ENCODE measurements at regions not wholly inside any gene's neighbourhood (a gene's known extent, or its start where the extent isn't known, plus 50 kb on each side); places are given as distances from the start of the nearest gene placed in this dataset.

DNA sequence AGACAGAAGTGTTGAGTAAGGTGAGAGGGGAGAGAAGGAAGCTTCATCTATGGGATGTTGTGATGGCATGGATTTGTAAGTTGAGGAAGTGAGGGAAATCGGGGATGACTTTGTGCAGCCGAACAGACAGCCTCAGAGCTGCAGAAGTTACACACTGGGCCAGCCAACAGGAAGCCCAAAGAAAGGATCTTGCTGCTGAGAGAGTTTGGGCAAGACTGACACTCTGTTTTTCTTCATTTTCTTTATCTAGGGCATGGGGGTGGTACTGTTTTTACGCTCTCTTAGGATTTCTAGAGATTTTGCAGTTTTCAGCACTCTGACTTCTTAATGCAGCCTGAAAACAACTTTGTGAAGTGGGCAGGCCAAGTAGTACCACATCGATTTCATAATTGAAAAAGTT lies 509.9 kb upstream of the TENM4 start:
- Histone ChIP-seq H3K4me3 (no peak overlapping the region), H3K9me3 (no peaks in the 10 kb centered on the region), H3K36me3 (ENCODE audit: low read depth, missing control alignments) (no peaks in the 10 kb centered on the region), H3K27me3 (no peaks in the 10 kb centered on the region), H3K27ac (no peak overlapping the region), H3K4me1 (no peaks in the 10 kb centered on the region)
- WGBS, 2 donors: 81 to 89% methylated on average over 4 of the region's 4 CpGs
- TF ChIP-seq, protein P1, sequence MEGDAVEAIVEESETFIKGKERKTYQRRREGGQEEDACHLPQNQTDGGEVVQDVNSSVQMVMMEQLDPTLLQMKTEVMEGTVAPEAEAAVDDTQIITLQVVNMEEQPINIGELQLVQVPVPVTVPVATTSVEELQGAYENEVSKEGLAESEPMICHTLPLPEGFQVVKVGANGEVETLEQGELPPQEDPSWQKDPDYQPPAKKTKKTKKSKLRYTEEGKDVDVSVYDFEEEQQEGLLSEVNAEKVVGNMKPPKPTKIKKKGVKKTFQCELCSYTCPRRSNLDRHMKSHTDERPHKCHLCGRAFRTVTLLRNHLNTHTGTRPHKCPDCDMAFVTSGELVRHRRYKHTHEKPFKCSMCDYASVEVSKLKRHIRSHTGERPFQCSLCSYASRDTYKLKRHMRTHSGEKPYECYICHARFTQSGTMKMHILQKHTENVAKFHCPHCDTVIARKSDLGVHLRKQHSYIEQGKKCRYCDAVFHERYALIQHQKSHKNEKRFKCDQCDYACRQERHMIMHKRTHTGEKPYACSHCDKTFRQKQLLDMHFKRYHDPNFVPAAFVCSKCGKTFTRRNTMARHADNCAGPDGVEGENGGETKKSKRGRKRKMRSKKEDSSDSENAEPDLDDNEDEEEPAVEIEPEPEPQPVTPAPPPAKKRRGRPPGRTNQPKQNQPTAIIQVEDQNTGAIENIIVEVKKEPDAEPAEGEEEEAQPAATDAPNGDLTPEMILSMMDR (IDR thresholded peaks at IDR 0.05): no peak
- TF ChIP-seq POLR2A (IDR thresholded peaks at IDR 0.05): no peak
- no peak for DNase-seq
- intact Hi-C loops (cut with DNase I; ENCODE audit: low total_unique reads): no loop called here

DNA sequence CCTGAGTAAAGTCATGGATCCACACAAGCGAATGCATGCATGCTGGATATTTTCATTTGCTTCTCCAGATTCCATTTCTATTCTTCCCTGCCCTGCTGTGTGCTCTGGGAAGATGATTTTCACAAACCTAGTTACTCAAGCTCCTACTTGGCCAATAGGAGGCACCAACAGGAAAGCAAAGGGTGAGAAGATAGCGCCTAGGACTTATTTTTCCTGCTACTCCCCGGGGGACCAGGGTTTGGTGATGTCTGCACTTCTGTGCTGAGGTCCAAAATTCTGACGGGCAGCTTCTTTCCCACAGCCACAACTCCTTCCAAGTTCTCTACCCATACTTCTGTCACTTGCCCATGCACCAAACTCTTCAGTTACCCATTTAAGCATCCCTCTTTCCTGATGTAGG lies 509.3 kb upstream of the TENM4 start:
- 82 to 89% methylated on average over 4 of the region's 4 CpGs for WGBS, 2 donors
- Histone ChIP-seq H3K27ac (no peak overlapping the region), H3K36me3 (ENCODE audit: low read depth, missing control alignments) (no peaks in the 10 kb centered on the region), H3K4me3 (no peak overlapping the region), H3K4me1 (no peaks in the 10 kb centered on the region), H3K27me3 (no peaks in the 10 kb centered on the region), H3K9me3 (no peaks in the 10 kb centered on the region)
- TF ChIP-seq, protein P1 (IDR thresholded peaks at IDR 0.05): no peak
- no peak for TF ChIP-seq POLR2A (IDR thresholded peaks at IDR 0.05)
- DNase-seq: no peak
- intact Hi-C loops (cut with DNase I; ENCODE audit: low total_unique reads): no loop called here

DNA sequence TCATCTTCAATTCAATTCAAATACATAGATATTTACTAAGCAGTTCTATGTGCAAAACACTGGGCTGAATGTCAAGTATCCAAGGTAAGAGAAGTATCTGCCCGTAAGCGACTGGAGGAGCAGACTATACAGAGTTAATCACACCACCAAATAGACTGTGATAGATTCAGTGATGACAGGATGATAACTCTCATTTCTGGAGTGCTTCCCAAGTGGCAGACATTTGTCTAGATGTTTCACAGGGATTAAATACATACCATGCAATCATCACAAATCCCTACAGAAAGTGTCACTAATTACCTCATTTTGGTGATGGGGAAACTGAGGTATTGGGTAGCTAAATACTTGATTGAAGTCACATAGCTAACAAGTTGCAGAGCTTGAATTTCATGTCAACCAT lies 508.7 kb upstream of the TENM4 start:
- Histone ChIP-seq H3K9me3 (no peaks in the 10 kb centered on the region), H3K27ac (no peak overlapping the region), H3K36me3 (ENCODE audit: low read depth, missing control alignments) (no peaks in the 10 kb centered on the region), H3K27me3 (no peaks in the 10 kb centered on the region), H3K4me3 (no peak overlapping the region), H3K4me1 (no peaks in the 10 kb centered on the region)
- no peak for TF ChIP-seq POLR2A (IDR thresholded peaks at IDR 0.05)
- TF ChIP-seq, protein P1 (IDR thresholded peaks at IDR 0.05): no peak
- intact Hi-C loops (cut with DNase I; ENCODE audit: low total_unique reads): no loop called here
- WGBS, 2 donors: 82 to 88% methylated on average over 2 of the region's 2 CpGs
- no peak for DNase-seq

DNA sequence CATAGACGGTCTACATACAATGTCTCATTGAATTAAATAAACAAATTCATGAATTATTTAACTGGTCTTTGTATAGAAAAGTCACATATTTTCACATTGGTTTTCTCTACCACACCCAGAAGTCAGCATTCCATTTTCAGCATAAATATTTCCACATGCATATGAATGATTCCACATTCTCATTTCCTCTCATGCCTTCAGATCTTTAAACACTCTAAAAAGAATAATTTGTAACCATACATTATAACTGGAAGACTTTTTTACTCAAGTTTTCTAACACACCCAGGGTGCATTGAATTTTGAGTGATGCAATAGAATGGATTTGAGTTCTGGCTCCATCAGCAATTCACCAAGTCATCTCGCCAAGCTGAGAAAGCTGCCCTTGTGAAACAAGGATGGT lies 501.8 kb upstream of the TENM4 start:
- Histone ChIP-seq H3K27ac (no peak overlapping the region), H3K27me3 (no peaks in the 10 kb centered on the region), H3K9me3 (no peaks in the 10 kb centered on the region), H3K4me3 (no peak overlapping the region), H3K36me3 (ENCODE audit: low read depth, missing control alignments) (no peaks in the 10 kb centered on the region), H3K4me1 (no peaks in the 10 kb centered on the region)
- no peak for DNase-seq
- TF ChIP-seq POLR2A (IDR thresholded peaks at IDR 0.05): no peak
- TF ChIP-seq, protein P1 (IDR thresholded peaks at IDR 0.05): no peak
- 95 to 97% methylated on average over 2 of the region's 2 CpGs for WGBS, 2 donors
- intact Hi-C loops (cut with DNase I; ENCODE audit: low total_unique reads): no loop called here

DNA sequence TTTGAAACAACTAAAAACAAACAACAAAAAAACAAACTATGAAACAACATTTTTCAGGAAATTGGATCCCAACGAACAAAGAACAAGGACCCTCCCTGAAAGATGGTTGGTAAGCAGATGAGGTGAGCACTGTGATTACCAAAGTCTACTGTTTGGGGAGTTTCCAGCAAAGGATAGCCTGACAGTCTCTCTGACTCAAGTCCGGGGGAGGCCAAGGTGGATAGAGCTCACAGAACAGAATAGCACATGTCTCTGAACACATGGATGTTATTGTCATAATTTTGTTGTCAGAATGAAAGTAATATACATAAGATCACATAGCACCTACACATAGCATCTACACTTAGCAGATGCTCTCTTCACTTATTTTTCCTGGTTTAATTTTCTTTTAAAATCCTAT lies 501.3 kb upstream of the TENM4 start:
- Histone ChIP-seq H3K27me3 (no peaks in the 10 kb centered on the region), H3K27ac (no peak overlapping the region), H3K4me1 (no peaks in the 10 kb centered on the region), H3K4me3 (no peak overlapping the region), H3K36me3 (ENCODE audit: low read depth, missing control alignments) (no peaks in the 10 kb centered on the region), H3K9me3 (no peaks in the 10 kb centered on the region)
- no peak for DNase-seq
- TF ChIP-seq POLR2A (IDR thresholded peaks at IDR 0.05): no peak
- TF ChIP-seq, protein P1 (IDR thresholded peaks at IDR 0.05): no peak
- intact Hi-C loops (cut with DNase I; ENCODE audit: low total_unique reads): no loop called here
- 73 to 81% methylated on average over 2 of the region's 2 CpGs for WGBS, 2 donors
